ENCODE measurements at regions not wholly inside any gene's neighbourhood (a gene's known extent, or its start where the extent isn't known, plus 50 kb on each side); places are given as distances from the start of the nearest gene placed in this dataset.

DNA sequence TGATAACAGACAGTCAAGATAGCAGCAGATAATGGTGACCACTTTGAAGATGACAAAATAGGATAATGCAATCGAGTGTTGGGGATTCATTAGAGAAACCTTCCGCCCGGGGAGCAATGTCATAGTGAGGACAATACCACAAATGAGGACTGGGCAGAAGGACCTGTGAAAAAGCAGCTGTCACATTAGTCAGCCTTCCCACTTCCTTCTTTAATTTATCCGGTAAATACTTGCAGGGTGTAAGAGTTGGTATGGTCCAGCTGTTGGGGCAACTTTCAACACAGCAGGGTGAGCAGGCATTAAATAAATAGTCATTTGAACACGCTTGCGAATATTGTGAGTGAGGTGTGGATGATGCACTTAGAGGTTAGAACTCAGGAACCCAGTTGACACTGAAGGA, 132.5 kb upstream of the KIRREL3 start:
- Histone ChIP-seq H4K20me1 (ENCODE audit: control insufficient read depth, insufficient read depth, low read length, poor library complexity, severe bottlenecking) (no peaks in the 10 kb centered on the region), H3K27me3 (replicated peaks in 1 of 4; ENCODE audit: control extremely low read depth in 1 of 4, control insufficient read depth in 3 of 4, insufficient read depth in 4 of 4, low read length in 3 of 4) (no peaks in the 10 kb centered on the region), H3K4me2 (replicated peaks; ENCODE audit: low read depth, low read length, poor library complexity, severe bottlenecking) (no peak overlapping the region), H3K4me3 (ENCODE audit: control extremely low read depth in 1 of 5, extremely low read depth in 1 of 5, insufficient read depth in 1 of 5, low read depth in 2 of 5, low read length in 4 of 5) (no peak overlapping the region), H3K36me3 (replicated peaks in 1 of 2; ENCODE audit: control extremely low read depth in 1 of 2, control insufficient read depth in 1 of 2, extremely low read depth in 1 of 2, insufficient read depth in 2 of 2, low read length in 1 of 2) (no peaks in the 10 kb centered on the region), H3K9ac (ENCODE audit: low read length) (no peak overlapping the region), H3K9me3 (ENCODE audit: control extremely low read depth in 1 of 3, control insufficient read depth in 2 of 3, insufficient read depth in 1 of 3, low read length in 2 of 3) (no peaks in the 10 kb centered on the region), H3K4me1 (ENCODE audit: control insufficient read depth in 2 of 2, insufficient read depth in 2 of 2, low read length in 2 of 2) (no peaks in the 10 kb centered on the region), H2AFZ (ENCODE audit: insufficient read depth, low read depth, low read length, poor library complexity, severe bottlenecking) (no peak overlapping the region), H3K27ac (ENCODE audit: low read length in 2 of 2) (no peak overlapping the region), H3K79me2 (ENCODE audit: control insufficient read depth, insufficient read depth, low read length) (no peaks in the 10 kb centered on the region)
- no peak for TF ChIP-seq EZH2 (IDR thresholded peaks at IDR 0.05; ENCODE audit: borderline replicate concordance, insufficient read depth, low read depth, low read length, poor library complexity, severe bottlenecking)
- TF ChIP-seq, protein P1, sequence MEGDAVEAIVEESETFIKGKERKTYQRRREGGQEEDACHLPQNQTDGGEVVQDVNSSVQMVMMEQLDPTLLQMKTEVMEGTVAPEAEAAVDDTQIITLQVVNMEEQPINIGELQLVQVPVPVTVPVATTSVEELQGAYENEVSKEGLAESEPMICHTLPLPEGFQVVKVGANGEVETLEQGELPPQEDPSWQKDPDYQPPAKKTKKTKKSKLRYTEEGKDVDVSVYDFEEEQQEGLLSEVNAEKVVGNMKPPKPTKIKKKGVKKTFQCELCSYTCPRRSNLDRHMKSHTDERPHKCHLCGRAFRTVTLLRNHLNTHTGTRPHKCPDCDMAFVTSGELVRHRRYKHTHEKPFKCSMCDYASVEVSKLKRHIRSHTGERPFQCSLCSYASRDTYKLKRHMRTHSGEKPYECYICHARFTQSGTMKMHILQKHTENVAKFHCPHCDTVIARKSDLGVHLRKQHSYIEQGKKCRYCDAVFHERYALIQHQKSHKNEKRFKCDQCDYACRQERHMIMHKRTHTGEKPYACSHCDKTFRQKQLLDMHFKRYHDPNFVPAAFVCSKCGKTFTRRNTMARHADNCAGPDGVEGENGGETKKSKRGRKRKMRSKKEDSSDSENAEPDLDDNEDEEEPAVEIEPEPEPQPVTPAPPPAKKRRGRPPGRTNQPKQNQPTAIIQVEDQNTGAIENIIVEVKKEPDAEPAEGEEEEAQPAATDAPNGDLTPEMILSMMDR (IDR thresholded peaks at IDR 0.05), result no peak
- Mint-ChIP-seq H3K4me1 (no peaks in the 10 kb centered on the region), H3K27ac (no peak overlapping the region), H3K9me3 (ENCODE audit: insufficient read depth) (no peaks in the 10 kb centered on the region), H3K27me3 (no peaks in the 10 kb centered on the region), H3K4me3 (no peak overlapping the region)
- ChIA-PET POLR2A (no interaction called here), CTCF (no interaction called here)
- intact Hi-C loops (cut with micrococcal nuclease), result no loop called here
- ATAC-seq (ENCODE audit: low read depth) (no peak), DNase-seq (no peak)
- WGBS (ENCODE audit: insufficient coverage), result 78% methylated on average over 3 of the region's 6 CpGs

- CTCF ChIA-PET, result no interaction called here
- H3K27me3 ChIP-seq (replicated peaks in 1 of 4; ENCODE audit: control extremely low read depth in 1 of 4, control insufficient read depth in 3 of 4, insufficient read depth in 4 of 4, low read length in 3 of 4), result no peaks in the 10 kb centered on the region
- ATAC-seq (ENCODE audit: low read depth) (no peak), DNase-seq (no peak)
- no peaks in the 10 kb centered on the region for H3K4me1 ChIP-seq (ENCODE audit: control insufficient read depth in 2 of 2, insufficient read depth in 2 of 2, low read length in 2 of 2)
- TF ChIP-seq, protein P1 (IDR thresholded peaks at IDR 0.05), result no peak
- TF ChIP-seq EZH2 (IDR thresholded peaks at IDR 0.05; ENCODE audit: borderline replicate concordance, insufficient read depth, low read depth, low read length, poor library complexity, severe bottlenecking), result no peak
- H3K9me3 ChIP-seq (ENCODE audit: control extremely low read depth in 1 of 3, control insufficient read depth in 2 of 3, insufficient read depth in 1 of 3, low read length in 2 of 3), result peaks cover 0 to 2% (median 0%) of the 10 kb centered on the region in 3 donors
- Mint-ChIP-seq H3K9me3 (ENCODE audit: insufficient read depth) (no peaks in the 10 kb centered on the region), H3K4me1 (no peaks in the 10 kb centered on the region), H3K27ac (no peak overlapping the region), H3K4me3 (no peak overlapping the region), H3K27me3 (no peaks in the 10 kb centered on the region)
- 100% methylated on average over 1 of the region's 1 CpG for WGBS (ENCODE audit: insufficient coverage)
- H3K4me3 ChIP-seq (ENCODE audit: control extremely low read depth in 1 of 5, extremely low read depth in 1 of 5, insufficient read depth in 1 of 5, low read depth in 2 of 5, low read length in 4 of 5), result no peak overlapping the region
- no peaks in the 10 kb centered on the region for H3K36me3 ChIP-seq (replicated peaks in 1 of 2; ENCODE audit: control extremely low read depth in 1 of 2, control insufficient read depth in 1 of 2, extremely low read depth in 1 of 2, insufficient read depth in 2 of 2, low read length in 1 of 2)
- no peak overlapping the region for H3K27ac ChIP-seq (ENCODE audit: low read length in 2 of 2)
- H3K79me2 ChIP-seq (ENCODE audit: control insufficient read depth, insufficient read depth, low read length), result no peaks in the 10 kb centered on the region
- POLR2A ChIA-PET, result no interaction called here
- no peak overlapping the region for H3K4me2 ChIP-seq (replicated peaks; ENCODE audit: low read depth, low read length, poor library complexity, severe bottlenecking)
- intact Hi-C loops (cut with micrococcal nuclease), result no loop called here
- no peak overlapping the region for H2AFZ ChIP-seq (ENCODE audit: insufficient read depth, low read depth, low read length, poor library complexity, severe bottlenecking)
- no peaks in the 10 kb centered on the region for H4K20me1 ChIP-seq (ENCODE audit: control insufficient read depth, insufficient read depth, low read length, poor library complexity, severe bottlenecking)
- H3K9ac ChIP-seq (ENCODE audit: low read length), result no peak overlapping the region
These were observed 129.8 kb upstream of the KIRREL3 start for GRCh38 chr11:127130321-127130720.

Measured in B cell (primary cell).